ENCODE measurements at regions not wholly inside any gene's neighbourhood (a gene's known extent, or its start where the extent isn't known, plus 50 kb on each side); places are given as distances from the start of the nearest gene placed in this dataset.

DNA sequence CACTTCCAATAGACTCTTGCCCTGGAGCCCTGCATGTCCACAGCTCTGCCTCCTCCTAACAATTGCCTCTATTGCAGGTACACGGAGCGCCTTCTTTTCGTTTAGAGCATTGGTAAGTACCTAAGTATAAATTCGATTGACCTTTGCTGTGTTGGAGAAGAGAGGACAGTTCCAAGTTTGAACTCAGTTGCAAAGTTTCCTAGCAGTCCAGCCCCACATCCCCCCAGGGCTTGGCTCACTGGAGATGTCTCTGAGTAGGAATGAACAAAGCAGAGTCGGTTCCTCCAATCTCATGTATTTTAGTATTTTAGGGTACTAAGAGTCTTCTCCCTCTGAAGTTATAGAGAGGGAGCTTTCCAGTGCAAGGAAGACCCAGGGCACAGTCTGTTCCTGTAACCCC, 238.9 kb upstream of the AJAP1 start:
- no peak overlapping the region for H3K4me3 ChIP-seq (replicated peaks; ENCODE audit: low read depth, low read length)
- no peaks in the 10 kb centered on the region for H3K27me3 ChIP-seq (replicated peaks; ENCODE audit: control insufficient read depth, insufficient read depth, low read length)
- H3K36me3 ChIP-seq (ENCODE audit: control insufficient read depth, insufficient read depth, low read length) = no peaks in the 10 kb centered on the region
- no peak for DNase-seq (ENCODE audit: extremely low read depth, insufficient read length)
- TF ChIP-seq CTCF (IDR thresholded peaks at IDR 0.05; ENCODE audit: insufficient read depth, low read length, poor library complexity, severe bottlenecking) = no peak

DNA sequence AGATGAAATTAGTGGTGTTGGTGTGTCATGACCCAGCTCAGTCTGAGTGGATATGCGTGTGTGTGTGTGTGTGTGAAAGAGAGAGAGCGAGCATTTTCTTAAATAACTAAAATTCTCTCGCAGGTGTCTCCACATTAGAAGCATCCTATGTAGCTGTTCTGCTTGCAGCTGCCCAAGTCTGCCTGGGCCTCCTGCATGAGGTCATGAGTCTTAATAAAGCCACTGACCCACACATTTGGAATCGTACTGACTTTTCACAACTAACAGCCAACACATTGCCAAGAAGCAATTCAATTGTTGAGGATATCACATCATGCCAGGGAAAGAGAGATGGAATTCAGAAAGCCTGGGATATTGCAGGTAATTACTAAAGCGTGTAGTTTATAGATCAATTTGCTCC, 238.2 kb upstream of the AJAP1 start:
- TF ChIP-seq CTCF (IDR thresholded peaks at IDR 0.05; ENCODE audit: insufficient read depth, low read length, poor library complexity, severe bottlenecking) = no peak
- no peak overlapping the region for H3K4me3 ChIP-seq (replicated peaks; ENCODE audit: low read depth, low read length)
- no peak for DNase-seq (ENCODE audit: extremely low read depth, insufficient read length)
- H3K27me3 ChIP-seq (replicated peaks; ENCODE audit: control insufficient read depth, insufficient read depth, low read length) = no peaks in the 10 kb centered on the region
- H3K36me3 ChIP-seq (ENCODE audit: control insufficient read depth, insufficient read depth, low read length) = no peaks in the 10 kb centered on the region

- DNase-seq (ENCODE audit: extremely low read depth, insufficient read length) = no peak
- Histone ChIP-seq H3K36me3 (ENCODE audit: control insufficient read depth, insufficient read depth, low read length) (no peaks in the 10 kb centered on the region), H3K27me3 (replicated peaks; ENCODE audit: control insufficient read depth, insufficient read depth, low read length) (no peaks in the 10 kb centered on the region), H3K4me3 (replicated peaks; ENCODE audit: low read depth, low read length) (no peak overlapping the region)
- no peak for TF ChIP-seq CTCF (IDR thresholded peaks at IDR 0.05; ENCODE audit: insufficient read depth, low read length, poor library complexity, severe bottlenecking)
These were observed 236.4 kb upstream of the AJAP1 start for GRCh38 chr1:4418021-4418420.

DNA sequence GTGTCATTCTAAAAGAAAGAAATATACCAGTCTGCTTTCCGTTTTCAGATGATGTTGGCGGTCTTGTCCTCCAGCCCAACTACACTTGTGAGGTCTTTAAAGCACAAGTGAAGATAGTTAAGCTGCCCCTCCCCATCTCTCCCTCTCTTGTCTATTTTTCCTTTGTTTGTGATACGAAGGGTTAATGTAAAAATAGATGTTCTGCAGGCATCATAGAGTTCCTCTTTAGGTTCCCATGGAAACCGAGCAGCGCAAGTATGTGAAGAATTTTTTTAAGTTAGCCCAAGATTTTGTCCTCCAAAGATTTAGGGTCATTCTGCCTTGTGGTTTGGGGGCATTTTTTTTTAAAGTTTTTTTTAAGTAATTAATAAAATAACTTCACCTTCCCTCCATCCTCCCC, 232.4 kb upstream of the AJAP1 start:
- Histone ChIP-seq H3K27me3 (replicated peaks; ENCODE audit: control insufficient read depth, insufficient read depth, low read length) (no peaks in the 10 kb centered on the region), H3K36me3 (ENCODE audit: control insufficient read depth, insufficient read depth, low read length) (no peaks in the 10 kb centered on the region), H3K4me3 (replicated peaks; ENCODE audit: low read depth, low read length) (no peak overlapping the region)
- TF ChIP-seq CTCF (IDR thresholded peaks at IDR 0.05; ENCODE audit: insufficient read depth, low read length, poor library complexity, severe bottlenecking) = no peak
- DNase-seq (ENCODE audit: extremely low read depth, insufficient read length) = no peak

DNA sequence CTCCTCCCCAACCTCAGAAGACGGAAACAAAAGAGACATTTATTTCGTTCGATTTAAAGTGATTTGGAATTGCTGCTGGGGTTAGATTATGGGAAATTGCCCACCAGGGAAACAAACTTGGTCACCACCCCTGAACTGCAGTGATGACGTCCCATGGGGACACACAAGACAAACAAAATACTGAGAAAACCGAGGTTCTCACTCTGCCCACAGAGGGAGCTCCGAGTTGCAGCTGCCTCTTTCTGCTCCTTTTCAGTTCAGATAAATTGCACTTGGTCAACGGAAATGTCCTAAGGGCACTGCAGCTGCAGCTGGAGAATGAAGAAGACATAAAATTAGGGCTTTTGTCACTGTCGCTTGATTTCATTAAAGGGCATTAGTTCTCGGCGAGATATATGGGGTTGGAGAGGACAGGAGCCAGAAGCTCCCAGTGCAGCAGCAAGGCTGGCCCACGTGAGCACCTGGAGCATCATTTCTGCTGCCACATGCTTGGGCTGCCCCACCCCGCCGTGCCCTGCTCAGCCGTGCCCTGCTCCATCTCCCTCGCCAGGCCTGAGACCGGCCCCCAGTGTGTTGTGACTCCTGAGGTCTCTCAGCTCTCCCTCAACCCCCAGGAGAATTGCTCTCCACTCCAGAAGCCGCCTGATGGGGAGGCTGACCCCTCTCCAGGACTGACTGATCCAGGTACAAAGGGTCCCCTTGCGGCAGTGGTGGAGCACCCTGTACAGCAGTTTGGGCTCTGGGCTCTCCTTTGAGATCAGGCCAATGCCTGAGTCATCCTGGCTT, 231.7 kb upstream of the AJAP1 start:
- no peak for DNase-seq (ENCODE audit: extremely low read depth, insufficient read length)

More for the DNA sequence above, 231.7 kb upstream of the AJAP1 start:
- Histone ChIP-seq H3K4me3 (replicated peaks; ENCODE audit: low read depth, low read length) (no peak overlapping the region), H3K36me3 (ENCODE audit: control insufficient read depth, insufficient read depth, low read length) (no peaks in the 10 kb centered on the region), H3K27me3 (replicated peaks; ENCODE audit: control insufficient read depth, insufficient read depth, low read length) (no peaks in the 10 kb centered on the region)
- TF ChIP-seq CTCF (IDR thresholded peaks at IDR 0.05; ENCODE audit: insufficient read depth, low read length, poor library complexity, severe bottlenecking) = no peak

Data from GM06990 (cell line).